ENCODE measurements at regions not wholly inside any gene's neighbourhood (a gene's known extent, or its start where the extent isn't known, plus 50 kb on each side); places are given as distances from the start of the nearest gene placed in this dataset.
"Not testable (repeated sequence)": the region's sequence is repeated elsewhere in the genome, so short reads cannot be mapped to it uniquely, and the experiment has no call there.

DNA sequence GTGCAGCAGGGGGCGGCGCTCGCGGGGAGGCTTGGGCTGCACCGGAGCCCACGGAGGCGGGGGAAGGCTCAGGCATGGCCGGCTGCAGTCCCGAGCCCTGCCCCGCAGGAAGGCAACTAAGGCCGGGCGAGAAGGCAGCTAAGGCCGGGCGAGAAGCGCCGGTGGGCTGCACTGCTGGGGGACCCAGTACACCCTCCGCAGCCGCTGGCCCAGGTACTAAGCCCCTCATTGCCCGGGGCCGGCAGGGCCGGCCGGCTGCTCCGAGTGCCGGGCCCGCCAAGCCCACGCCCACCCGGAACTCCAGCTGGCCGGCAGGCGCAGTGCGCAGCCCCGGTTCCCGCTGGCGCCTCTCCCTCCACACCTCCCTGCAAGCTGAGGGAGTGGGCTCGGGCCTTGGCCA is 150.0 kb downstream of the SMIM20 start:
- TF ChIP-seq EGR1 (IDR thresholded peaks at IDR 0.05; ENCODE audit: low read depth in 2 of 2); TAF1 (conservative IDR thresholded peaks at IDR 0.05); YY1 (IDR thresholded peaks at IDR 0.05); JUND (IDR thresholded peaks at IDR 0.05); GABPA (IDR thresholded peaks at IDR 0.05 in 1 of 2, conservative IDR thresholded peaks at IDR 0.05 in 1 of 2); SP1 (IDR thresholded peaks at IDR 0.05): not testable (repeated sequence)
- TF ChIP-seq, protein P1, sequence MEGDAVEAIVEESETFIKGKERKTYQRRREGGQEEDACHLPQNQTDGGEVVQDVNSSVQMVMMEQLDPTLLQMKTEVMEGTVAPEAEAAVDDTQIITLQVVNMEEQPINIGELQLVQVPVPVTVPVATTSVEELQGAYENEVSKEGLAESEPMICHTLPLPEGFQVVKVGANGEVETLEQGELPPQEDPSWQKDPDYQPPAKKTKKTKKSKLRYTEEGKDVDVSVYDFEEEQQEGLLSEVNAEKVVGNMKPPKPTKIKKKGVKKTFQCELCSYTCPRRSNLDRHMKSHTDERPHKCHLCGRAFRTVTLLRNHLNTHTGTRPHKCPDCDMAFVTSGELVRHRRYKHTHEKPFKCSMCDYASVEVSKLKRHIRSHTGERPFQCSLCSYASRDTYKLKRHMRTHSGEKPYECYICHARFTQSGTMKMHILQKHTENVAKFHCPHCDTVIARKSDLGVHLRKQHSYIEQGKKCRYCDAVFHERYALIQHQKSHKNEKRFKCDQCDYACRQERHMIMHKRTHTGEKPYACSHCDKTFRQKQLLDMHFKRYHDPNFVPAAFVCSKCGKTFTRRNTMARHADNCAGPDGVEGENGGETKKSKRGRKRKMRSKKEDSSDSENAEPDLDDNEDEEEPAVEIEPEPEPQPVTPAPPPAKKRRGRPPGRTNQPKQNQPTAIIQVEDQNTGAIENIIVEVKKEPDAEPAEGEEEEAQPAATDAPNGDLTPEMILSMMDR (IDR thresholded peaks at IDR 0.05; ENCODE audit: low read depth, low read length, missing input control), result not testable (repeated sequence)
- TF ChIP-seq, protein P2, sequence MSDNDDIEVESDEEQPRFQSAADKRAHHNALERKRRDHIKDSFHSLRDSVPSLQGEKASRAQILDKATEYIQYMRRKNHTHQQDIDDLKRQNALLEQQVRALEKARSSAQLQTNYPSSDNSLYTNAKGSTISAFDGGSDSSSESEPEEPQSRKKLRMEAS (IDR thresholded peaks at IDR 0.05), result not testable (repeated sequence)
- TF ChIP-seq, protein P3, sequence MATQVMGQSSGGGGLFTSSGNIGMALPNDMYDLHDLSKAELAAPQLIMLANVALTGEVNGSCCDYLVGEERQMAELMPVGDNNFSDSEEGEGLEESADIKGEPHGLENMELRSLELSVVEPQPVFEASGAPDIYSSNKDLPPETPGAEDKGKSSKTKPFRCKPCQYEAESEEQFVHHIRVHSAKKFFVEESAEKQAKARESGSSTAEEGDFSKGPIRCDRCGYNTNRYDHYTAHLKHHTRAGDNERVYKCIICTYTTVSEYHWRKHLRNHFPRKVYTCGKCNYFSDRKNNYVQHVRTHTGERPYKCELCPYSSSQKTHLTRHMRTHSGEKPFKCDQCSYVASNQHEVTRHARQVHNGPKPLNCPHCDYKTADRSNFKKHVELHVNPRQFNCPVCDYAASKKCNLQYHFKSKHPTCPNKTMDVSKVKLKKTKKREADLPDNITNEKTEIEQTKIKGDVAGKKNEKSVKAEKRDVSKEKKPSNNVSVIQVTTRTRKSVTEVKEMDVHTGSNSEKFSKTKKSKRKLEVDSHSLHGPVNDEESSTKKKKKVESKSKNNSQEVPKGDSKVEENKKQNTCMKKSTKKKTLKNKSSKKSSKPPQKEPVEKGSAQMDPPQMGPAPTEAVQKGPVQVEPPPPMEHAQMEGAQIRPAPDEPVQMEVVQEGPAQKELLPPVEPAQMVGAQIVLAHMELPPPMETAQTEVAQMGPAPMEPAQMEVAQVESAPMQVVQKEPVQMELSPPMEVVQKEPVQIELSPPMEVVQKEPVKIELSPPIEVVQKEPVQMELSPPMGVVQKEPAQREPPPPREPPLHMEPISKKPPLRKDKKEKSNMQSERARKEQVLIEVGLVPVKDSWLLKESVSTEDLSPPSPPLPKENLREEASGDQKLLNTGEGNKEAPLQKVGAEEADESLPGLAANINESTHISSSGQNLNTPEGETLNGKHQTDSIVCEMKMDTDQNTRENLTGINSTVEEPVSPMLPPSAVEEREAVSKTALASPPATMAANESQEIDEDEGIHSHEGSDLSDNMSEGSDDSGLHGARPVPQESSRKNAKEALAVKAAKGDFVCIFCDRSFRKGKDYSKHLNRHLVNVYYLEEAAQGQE (IDR thresholded peaks at IDR 0.05), result not testable (repeated sequence)
- TF ChIP-seq, protein P4, sequence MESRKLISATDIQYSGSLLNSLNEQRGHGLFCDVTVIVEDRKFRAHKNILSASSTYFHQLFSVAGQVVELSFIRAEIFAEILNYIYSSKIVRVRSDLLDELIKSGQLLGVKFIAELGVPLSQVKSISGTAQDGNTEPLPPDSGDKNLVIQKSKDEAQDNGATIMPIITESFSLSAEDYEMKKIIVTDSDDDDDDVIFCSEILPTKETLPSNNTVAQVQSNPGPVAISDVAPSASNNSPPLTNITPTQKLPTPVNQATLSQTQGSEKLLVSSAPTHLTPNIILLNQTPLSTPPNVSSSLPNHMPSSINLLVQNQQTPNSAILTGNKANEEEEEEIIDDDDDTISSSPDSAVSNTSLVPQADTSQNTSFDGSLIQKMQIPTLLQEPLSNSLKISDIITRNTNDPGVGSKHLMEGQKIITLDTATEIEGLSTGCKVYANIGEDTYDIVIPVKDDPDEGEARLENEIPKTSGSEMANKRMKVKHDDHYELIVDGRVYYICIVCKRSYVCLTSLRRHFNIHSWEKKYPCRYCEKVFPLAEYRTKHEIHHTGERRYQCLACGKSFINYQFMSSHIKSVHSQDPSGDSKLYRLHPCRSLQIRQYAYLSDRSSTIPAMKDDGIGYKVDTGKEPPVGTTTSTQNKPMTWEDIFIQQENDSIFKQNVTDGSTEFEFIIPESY (IDR thresholded peaks at IDR 0.05), result not testable (repeated sequence)

Measured in liver (tissue), 3 donors.